ENCODE measurements at regions not wholly inside any gene's neighbourhood (a gene's known extent, or its start where the extent isn't known, plus 50 kb on each side); places are given as distances from the start of the nearest gene placed in this dataset.

DNA sequence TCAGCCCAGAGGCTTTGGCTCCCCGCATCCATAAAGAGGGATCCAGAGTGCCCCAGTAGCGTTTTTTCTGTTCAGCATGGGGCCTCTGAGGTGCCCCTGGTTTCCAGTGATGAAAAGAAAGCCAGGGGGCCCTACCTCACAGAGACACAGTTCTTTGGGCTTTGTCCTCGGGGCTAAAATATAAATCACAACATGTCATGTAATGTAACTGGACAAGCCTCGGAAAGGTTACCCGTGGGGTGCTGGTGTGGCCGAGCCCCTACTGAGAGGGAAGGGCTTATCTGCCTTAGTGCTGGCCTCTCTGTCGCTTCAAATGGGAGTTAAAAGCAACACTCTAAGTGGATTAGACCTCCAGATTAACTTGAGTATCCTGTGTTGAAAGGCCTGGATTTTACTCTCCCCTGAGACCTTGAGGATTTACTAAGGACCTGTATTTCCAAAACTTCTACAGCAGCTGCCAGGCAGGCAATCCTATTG is 251.6 kb upstream of the APCDD1 start:
- Histone ChIP-seq H3K9ac (ENCODE audit: low read depth in 1 of 2, low read length in 2 of 2) (no peak overlapping the region), H3K27me3 (ENCODE audit: control insufficient read depth in 2 of 2, insufficient read depth in 2 of 2, low read length in 2 of 2) (no peaks in the 10 kb centered on the region), H3K36me3 (ENCODE audit: control insufficient read depth in 2 of 2, insufficient read depth in 2 of 2, low read length in 2 of 2) (no peaks in the 10 kb centered on the region), H3K27ac (ENCODE audit: low read depth in 2 of 2, low read length in 2 of 2) (no peak overlapping the region), H3K4me1 (ENCODE audit: control insufficient read depth in 2 of 2, insufficient read depth in 2 of 2, low read length in 2 of 2) (no peaks in the 10 kb centered on the region), H3K9me3 (ENCODE audit: control insufficient read depth in 2 of 2, low read length in 2 of 2) (no peaks in the 10 kb centered on the region), H3K4me3 (ENCODE audit: low read length in 2 of 2) (no peak overlapping the region)

DNA sequence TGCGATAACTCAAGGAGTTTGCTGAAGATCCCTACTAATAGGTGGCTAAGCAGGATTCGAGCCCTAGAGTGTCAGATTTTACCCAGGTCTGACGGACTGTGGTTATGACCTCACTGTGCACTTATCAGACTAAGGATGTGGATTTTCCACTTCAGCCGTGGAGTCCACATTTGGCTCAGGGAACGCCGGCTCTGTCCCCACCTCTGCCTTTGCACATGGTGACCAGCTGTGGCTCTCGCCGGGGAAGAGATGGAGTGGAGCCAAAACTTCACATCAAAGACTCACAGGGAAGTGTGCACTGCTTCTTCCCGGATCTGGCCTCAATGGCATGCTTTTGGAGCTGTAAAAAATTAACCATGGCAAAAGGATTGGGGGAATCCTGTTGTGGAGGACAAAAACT is 249.3 kb upstream of the APCDD1 start:
- H3K4me1 ChIP-seq (ENCODE audit: control insufficient read depth in 2 of 2, insufficient read depth in 2 of 2, low read length in 2 of 2), result no peaks in the 10 kb centered on the region
- no peak overlapping the region for H3K27ac ChIP-seq (ENCODE audit: low read depth in 2 of 2, low read length in 2 of 2)
- H3K4me3 ChIP-seq (ENCODE audit: low read length in 2 of 2), result no peak overlapping the region
- H3K9ac ChIP-seq (ENCODE audit: low read depth in 1 of 2, low read length in 2 of 2), result no peak overlapping the region
- no peaks in the 10 kb centered on the region for H3K36me3 ChIP-seq (ENCODE audit: control insufficient read depth in 2 of 2, insufficient read depth in 2 of 2, low read length in 2 of 2)
- no peaks in the 10 kb centered on the region for H3K27me3 ChIP-seq (ENCODE audit: control insufficient read depth in 2 of 2, insufficient read depth in 2 of 2, low read length in 2 of 2)
- H3K9me3 ChIP-seq (ENCODE audit: control insufficient read depth in 2 of 2, low read length in 2 of 2), result no peaks in the 10 kb centered on the region

DNA sequence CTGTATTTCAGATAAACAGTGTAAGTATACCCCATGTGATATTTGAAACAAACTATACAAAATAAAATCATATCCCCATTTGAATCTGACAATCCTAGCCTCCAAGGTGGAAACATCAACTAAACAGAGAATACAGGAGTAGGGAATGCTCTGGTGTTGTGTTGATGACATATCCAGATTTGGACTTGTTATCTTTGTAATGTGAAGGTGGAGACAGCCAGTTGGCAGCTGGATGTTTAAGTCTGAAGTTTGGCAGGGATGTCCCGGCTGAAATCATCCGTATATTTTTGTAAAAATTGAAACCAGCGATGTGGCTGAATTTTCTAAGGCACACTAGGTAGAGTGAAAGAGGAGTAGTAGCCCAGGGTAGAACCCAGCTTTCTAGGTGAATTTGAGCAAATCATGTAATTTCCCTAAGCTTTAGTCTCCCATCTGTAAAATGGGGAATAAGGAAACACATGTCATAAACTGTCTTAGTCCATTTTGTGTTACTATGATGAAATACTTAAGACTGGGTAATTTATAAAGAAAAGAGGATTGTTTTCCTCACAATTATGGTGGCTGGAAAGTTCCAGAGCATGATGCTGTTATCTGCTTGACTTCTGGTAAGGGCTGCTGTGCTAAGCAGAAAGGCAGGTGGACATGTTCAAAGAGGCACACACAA is 246.6 kb upstream of the APCDD1 start:
- Histone ChIP-seq H3K9me3 (ENCODE audit: control insufficient read depth in 2 of 2, low read length in 2 of 2) (no peaks in the 10 kb centered on the region), H3K4me1 (ENCODE audit: control insufficient read depth in 2 of 2, insufficient read depth in 2 of 2, low read length in 2 of 2) (no peaks in the 10 kb centered on the region), H3K9ac (ENCODE audit: low read depth in 1 of 2, low read length in 2 of 2) (no peak overlapping the region), H3K27ac (ENCODE audit: low read depth in 2 of 2, low read length in 2 of 2) (no peak overlapping the region), H3K36me3 (ENCODE audit: control insufficient read depth in 2 of 2, insufficient read depth in 2 of 2, low read length in 2 of 2) (no peaks in the 10 kb centered on the region), H3K27me3 (ENCODE audit: control insufficient read depth in 2 of 2, insufficient read depth in 2 of 2, low read length in 2 of 2) (no peaks in the 10 kb centered on the region), H3K4me3 (ENCODE audit: low read length in 2 of 2) (no peak overlapping the region)

DNA sequence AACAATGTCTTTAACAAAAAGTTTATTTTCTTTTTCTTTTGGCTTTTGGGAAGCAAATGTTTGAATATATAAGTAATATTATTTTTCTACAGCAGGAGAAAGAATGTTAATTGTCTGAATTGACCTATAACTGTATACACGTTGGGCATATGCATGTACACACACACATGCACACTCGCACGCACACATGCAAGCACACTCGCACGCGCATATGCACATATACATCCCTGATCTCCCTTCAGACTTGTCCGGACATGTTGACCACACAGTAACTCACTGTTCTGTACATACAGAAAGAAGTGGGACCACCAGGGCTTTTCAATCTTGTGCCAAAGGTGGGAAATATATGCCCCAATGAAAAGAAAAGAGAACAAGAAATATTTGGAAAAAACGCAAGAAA is 245.1 kb upstream of the APCDD1 start:
- H3K27ac ChIP-seq (ENCODE audit: low read depth in 2 of 2, low read length in 2 of 2), result no peak overlapping the region
- no peak overlapping the region for H3K9ac ChIP-seq (ENCODE audit: low read depth in 1 of 2, low read length in 2 of 2)
- H3K4me3 ChIP-seq (ENCODE audit: low read length in 2 of 2), result no peak overlapping the region
- H3K27me3 ChIP-seq (ENCODE audit: control insufficient read depth in 2 of 2, insufficient read depth in 2 of 2, low read length in 2 of 2), result no peaks in the 10 kb centered on the region
- H3K9me3 ChIP-seq (ENCODE audit: control insufficient read depth in 2 of 2, low read length in 2 of 2), result no peaks in the 10 kb centered on the region
- no peaks in the 10 kb centered on the region for H3K4me1 ChIP-seq (ENCODE audit: control insufficient read depth in 2 of 2, insufficient read depth in 2 of 2, low read length in 2 of 2)
- H3K36me3 ChIP-seq (ENCODE audit: control insufficient read depth in 2 of 2, insufficient read depth in 2 of 2, low read length in 2 of 2), result no peaks in the 10 kb centered on the region

DNA sequence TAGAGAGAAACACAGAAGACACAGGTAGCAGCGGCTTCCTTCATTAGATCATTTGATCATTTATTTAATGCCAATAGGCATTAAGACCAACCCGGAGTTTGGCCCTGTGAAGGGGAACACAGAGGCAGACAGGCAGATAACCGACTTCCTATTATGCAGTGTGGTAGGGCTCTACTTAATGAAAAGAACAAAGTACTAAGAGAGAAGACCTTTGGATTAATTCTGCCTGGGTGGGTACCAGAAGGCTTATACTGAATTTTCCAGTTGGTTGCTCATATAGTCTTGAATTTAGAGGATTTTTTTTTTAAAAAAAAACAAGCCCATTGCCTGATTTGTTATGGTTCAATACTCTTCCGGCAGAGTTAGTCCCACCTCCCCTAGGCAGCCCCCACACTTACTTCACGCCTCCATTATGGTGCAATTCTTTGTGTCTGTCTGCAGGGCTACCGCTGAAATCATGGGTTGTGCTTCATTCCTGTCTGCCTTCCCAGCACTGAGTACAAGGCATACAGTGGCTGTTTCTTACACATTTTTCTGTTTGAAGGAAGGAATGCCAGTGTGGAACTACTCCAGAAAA is 244.3 kb upstream of the APCDD1 start:
- Histone ChIP-seq H3K9me3 (ENCODE audit: control insufficient read depth in 2 of 2, low read length in 2 of 2) (no peaks in the 10 kb centered on the region), H3K27ac (ENCODE audit: low read depth in 2 of 2, low read length in 2 of 2) (no peak overlapping the region), H3K4me3 (ENCODE audit: low read length in 2 of 2) (no peak overlapping the region), H3K9ac (ENCODE audit: low read depth in 1 of 2, low read length in 2 of 2) (no peak overlapping the region), H3K27me3 (ENCODE audit: control insufficient read depth in 2 of 2, insufficient read depth in 2 of 2, low read length in 2 of 2) (no peaks in the 10 kb centered on the region), H3K36me3 (ENCODE audit: control insufficient read depth in 2 of 2, insufficient read depth in 2 of 2, low read length in 2 of 2) (no peaks in the 10 kb centered on the region), H3K4me1 (ENCODE audit: control insufficient read depth in 2 of 2, insufficient read depth in 2 of 2, low read length in 2 of 2) (no peaks in the 10 kb centered on the region)

DNA sequence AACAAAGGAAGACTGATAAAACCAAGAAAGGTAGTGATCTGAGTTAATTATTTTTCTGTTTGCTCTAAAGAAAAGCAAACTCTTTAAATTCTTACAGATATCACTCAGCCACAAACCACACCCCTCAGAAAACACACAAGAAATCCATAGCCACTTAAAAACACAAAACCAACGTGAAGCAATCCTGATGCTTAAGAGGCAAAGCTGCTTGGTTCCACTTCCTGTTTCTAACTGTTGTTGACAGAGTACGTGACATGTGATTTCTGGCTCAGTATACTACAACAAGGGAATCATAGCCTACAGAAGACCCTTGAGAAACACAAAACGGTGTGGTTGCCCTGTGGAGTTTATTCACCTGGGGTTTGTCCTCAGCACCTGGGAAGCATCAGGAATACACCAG is 240.9 kb upstream of the APCDD1 start:
- H3K27ac ChIP-seq (ENCODE audit: low read depth in 2 of 2, low read length in 2 of 2), result no peak overlapping the region
- no peak overlapping the region for H3K4me3 ChIP-seq (ENCODE audit: low read length in 2 of 2)
- no peaks in the 10 kb centered on the region for H3K36me3 ChIP-seq (ENCODE audit: control insufficient read depth in 2 of 2, insufficient read depth in 2 of 2, low read length in 2 of 2)
- H3K9me3 ChIP-seq (ENCODE audit: control insufficient read depth in 2 of 2, low read length in 2 of 2), result peaks cover 0 to 2% of the 10 kb centered on the region in 2 donors
- no peaks in the 10 kb centered on the region for H3K27me3 ChIP-seq (ENCODE audit: control insufficient read depth in 2 of 2, insufficient read depth in 2 of 2, low read length in 2 of 2)
- no peaks in the 10 kb centered on the region for H3K4me1 ChIP-seq (ENCODE audit: control insufficient read depth in 2 of 2, insufficient read depth in 2 of 2, low read length in 2 of 2)
- no peak overlapping the region for H3K9ac ChIP-seq (ENCODE audit: low read depth in 1 of 2, low read length in 2 of 2)

DNA sequence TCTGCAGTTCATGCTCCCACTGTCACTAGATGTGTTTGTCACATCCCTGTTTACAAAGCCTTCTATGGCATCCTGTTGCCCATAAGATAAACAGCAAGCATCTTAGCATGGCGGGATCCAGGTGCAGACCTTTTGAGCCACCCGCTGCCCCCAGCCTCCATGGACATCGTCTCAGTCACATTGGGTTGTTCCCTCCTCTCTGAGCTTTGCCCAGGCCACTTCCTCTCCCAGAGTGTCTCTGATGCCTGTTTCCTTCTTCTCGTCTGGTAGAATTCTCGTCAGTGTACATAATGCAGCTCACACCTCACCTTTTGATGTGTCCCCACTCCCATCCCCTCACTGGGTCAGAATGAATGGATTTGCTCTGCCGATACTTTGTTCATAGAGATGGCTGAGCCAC is 239.0 kb upstream of the APCDD1 start:
- Histone ChIP-seq H3K36me3 (ENCODE audit: control insufficient read depth in 2 of 2, insufficient read depth in 2 of 2, low read length in 2 of 2) (no peaks in the 10 kb centered on the region), H3K27ac (ENCODE audit: low read depth in 2 of 2, low read length in 2 of 2) (no peak overlapping the region), H3K4me1 (ENCODE audit: control insufficient read depth in 2 of 2, insufficient read depth in 2 of 2, low read length in 2 of 2) (no peaks in the 10 kb centered on the region), H3K9ac (ENCODE audit: low read depth in 1 of 2, low read length in 2 of 2) (no peak overlapping the region), H3K4me3 (ENCODE audit: low read length in 2 of 2) (no peak overlapping the region), H3K27me3 (ENCODE audit: control insufficient read depth in 2 of 2, insufficient read depth in 2 of 2, low read length in 2 of 2) (no peaks in the 10 kb centered on the region), H3K9me3 (ENCODE audit: control insufficient read depth in 2 of 2, low read length in 2 of 2) (peaks cover 2 to 6% of the 10 kb centered on the region in 2 donors)

DNA sequence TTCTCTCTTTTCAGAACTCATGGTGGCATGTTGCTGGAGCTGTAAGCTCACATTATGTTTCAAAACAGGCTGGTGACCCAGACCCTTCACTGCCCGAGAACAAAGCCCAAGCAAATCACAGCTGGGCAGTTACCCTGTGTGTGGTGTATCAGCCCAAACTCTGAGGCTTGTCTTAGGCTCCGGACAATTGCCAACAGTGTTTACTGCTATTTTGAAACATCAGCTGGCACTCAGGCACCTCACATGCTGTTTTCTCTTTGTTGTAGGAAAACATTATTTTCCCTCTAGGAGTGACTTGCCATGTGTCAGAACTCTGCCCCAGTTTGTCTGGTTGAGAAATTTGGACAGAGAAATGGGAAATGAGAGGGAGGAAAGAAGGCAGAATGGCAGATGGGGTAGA is 237.6 kb upstream of the APCDD1 start:
- no peak overlapping the region for H3K9ac ChIP-seq (ENCODE audit: low read depth in 1 of 2, low read length in 2 of 2)
- peaks cover 2 to 6% of the 10 kb centered on the region in 2 donors for H3K9me3 ChIP-seq (ENCODE audit: control insufficient read depth in 2 of 2, low read length in 2 of 2)
- H3K27me3 ChIP-seq (ENCODE audit: control insufficient read depth in 2 of 2, insufficient read depth in 2 of 2, low read length in 2 of 2), result no peaks in the 10 kb centered on the region
- H3K4me1 ChIP-seq (ENCODE audit: control insufficient read depth in 2 of 2, insufficient read depth in 2 of 2, low read length in 2 of 2), result no peaks in the 10 kb centered on the region
- no peak overlapping the region for H3K4me3 ChIP-seq (ENCODE audit: low read length in 2 of 2)
- no peak overlapping the region for H3K27ac ChIP-seq (ENCODE audit: low read depth in 2 of 2, low read length in 2 of 2)
- H3K36me3 ChIP-seq (ENCODE audit: control insufficient read depth in 2 of 2, insufficient read depth in 2 of 2, low read length in 2 of 2), result no peaks in the 10 kb centered on the region

DNA sequence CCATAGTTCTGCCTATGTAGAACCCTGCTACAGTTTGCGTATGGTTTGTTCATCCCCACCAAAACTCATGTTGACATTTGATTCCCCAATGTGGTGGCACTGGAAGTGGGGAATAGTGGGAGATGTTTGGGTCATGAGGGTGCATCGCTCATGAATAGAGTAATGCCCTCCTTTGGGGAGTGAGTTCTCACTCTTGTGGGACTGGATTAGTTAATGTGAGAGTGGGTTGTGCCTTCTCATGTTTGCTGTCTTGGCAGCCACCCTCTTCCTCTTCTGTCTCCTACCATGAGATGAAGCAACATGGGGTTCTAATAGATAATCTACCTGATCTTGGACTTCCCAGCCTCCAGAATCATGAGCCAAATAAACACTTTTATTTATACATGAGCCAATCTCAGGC is 237.2 kb upstream of the APCDD1 start:
- no peaks in the 10 kb centered on the region for H3K4me1 ChIP-seq (ENCODE audit: control insufficient read depth in 2 of 2, insufficient read depth in 2 of 2, low read length in 2 of 2)
- peaks cover 2 to 6% of the 10 kb centered on the region in 2 donors for H3K9me3 ChIP-seq (ENCODE audit: control insufficient read depth in 2 of 2, low read length in 2 of 2)

DNA sequence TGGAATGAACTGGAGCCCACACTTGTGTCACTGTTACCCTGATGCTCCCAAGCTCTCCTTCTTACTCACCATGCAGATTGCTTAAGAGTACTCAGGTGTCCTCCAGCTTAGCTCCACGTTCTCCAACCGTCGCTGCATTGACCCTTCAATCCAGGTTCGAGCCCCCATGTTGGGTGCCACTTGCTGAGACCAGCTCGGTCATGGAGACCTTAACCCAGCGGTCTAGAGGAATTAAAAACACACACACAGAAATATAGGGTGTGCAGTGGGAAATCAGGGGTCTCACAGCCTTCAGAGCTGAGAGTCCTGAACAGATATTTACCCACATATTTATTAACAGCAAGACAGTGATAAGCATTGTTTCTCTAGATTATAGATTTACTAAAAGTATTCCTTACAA is 229.1 kb upstream of the APCDD1 start:
- Histone ChIP-seq H3K9me3 (ENCODE audit: control insufficient read depth in 2 of 2, low read length in 2 of 2) (no peaks in the 10 kb centered on the region), H3K27ac (ENCODE audit: low read depth in 2 of 2, low read length in 2 of 2) (no peak overlapping the region), H3K36me3 (ENCODE audit: control insufficient read depth in 2 of 2, insufficient read depth in 2 of 2, low read length in 2 of 2) (no peaks in the 10 kb centered on the region), H3K9ac (ENCODE audit: low read depth in 1 of 2, low read length in 2 of 2) (no peak overlapping the region), H3K27me3 (ENCODE audit: control insufficient read depth in 2 of 2, insufficient read depth in 2 of 2, low read length in 2 of 2) (no peaks in the 10 kb centered on the region), H3K4me1 (ENCODE audit: control insufficient read depth in 2 of 2, insufficient read depth in 2 of 2, low read length in 2 of 2) (no peaks in the 10 kb centered on the region), H3K4me3 (ENCODE audit: low read length in 2 of 2) (no peak overlapping the region)

More for the DNA sequence above, 237.2 kb upstream of the APCDD1 start:
- no peak overlapping the region for H3K9ac ChIP-seq (ENCODE audit: low read depth in 1 of 2, low read length in 2 of 2)
- no peak overlapping the region for H3K27ac ChIP-seq (ENCODE audit: low read depth in 2 of 2, low read length in 2 of 2)
- no peaks in the 10 kb centered on the region for H3K36me3 ChIP-seq (ENCODE audit: control insufficient read depth in 2 of 2, insufficient read depth in 2 of 2, low read length in 2 of 2)
- no peak overlapping the region for H3K4me3 ChIP-seq (ENCODE audit: low read length in 2 of 2)
- no peaks in the 10 kb centered on the region for H3K27me3 ChIP-seq (ENCODE audit: control insufficient read depth in 2 of 2, insufficient read depth in 2 of 2, low read length in 2 of 2)
